Frontal cortex (tissue), 3 donors: ENCODE measurements at regions not wholly inside any gene's neighbourhood (a gene's known extent, or its start where the extent isn't known, plus 50 kb on each side); places are given as distances from the start of the nearest gene placed in this dataset.
A peak's percentile ranks its signal among the peaks of the same experiment; 100 is the strongest.
"Not testable (repeated sequence)": the region's sequence is repeated elsewhere in the genome, so short reads cannot be mapped to it uniquely, and the experiment has no call there.

ENCODE experiments used
- DNase-seq, 2 donors: peaks; one replicate each; pipeline ENCODE4 v3.0.0; 2012; ENCODE audit warnings: low spot score in 2 of 2
- FAIRE-seq: peaks from 2 replicates; lab custom pipeline; 2012; peaks lifted over from hg19 to GRCh38; lab: Jason Lieb, UNC
- donor health status: control.
- donor health status: control.
- donor health status: control.

- DNase-seq: peak in 1 of 2 donors; percentile 38
- FAIRE-seq: no peak
These were observed 366.9 kb downstream of the BRD1 start for GRCh38 chr22:49460592-49461281.

GRCh38 chr22:49460091-49460490, 367.6 kb downstream of the BRD1 start:
- FAIRE-seq (no peak), DNase-seq (no peak)

- FAIRE-seq (no peak), DNase-seq (no peak)
These were observed 369.0 kb downstream of the BRD1 start for GRCh38 chr22:49458708-49459099.

GRCh38 chr22:49457946-49458707, 369.5 kb downstream of the BRD1 start:
- FAIRE-seq (no peak), DNase-seq (no peak)

GRCh38 chr22:49457146-49457545, 370.5 kb downstream of the BRD1 start:
- FAIRE-seq: no peak
- DNase-seq: no peak

GRCh38 chr22:49455595-49455994, 372.1 kb downstream of the BRD1 start:
- DNase-seq (no peak), FAIRE-seq (no peak)

- FAIRE-seq: no peak
- DNase-seq: no peak
These were observed 372.9 kb downstream of the BRD1 start for GRCh38 chr22:49454726-49455125.

GRCh38 chr22:49453771-49454170, 373.9 kb downstream of the BRD1 start:
- FAIRE-seq (no peak), DNase-seq (no peak)

GRCh38 chr22:49453019-49453418, 374.7 kb downstream of the BRD1 start:
- FAIRE-seq, DNase-seq: not testable (repeated sequence)

- FAIRE-seq (no peak), DNase-seq (no peak)
These were observed 375.2 kb downstream of the BRD1 start for GRCh38 chr22:49452362-49452946.

GRCh38 chr22:49451070-49451840, 376.4 kb downstream of the BRD1 start:
- no peak for FAIRE-seq
- DNase-seq: no peak

- no peak for FAIRE-seq
- no peak for DNase-seq
These were observed 377.2 kb downstream of the BRD1 start for GRCh38 chr22:49450498-49450897.

GRCh38 chr22:49449811-49450446, 377.7 kb downstream of the BRD1 start:
- FAIRE-seq (no peak), DNase-seq (no peak)

GRCh38 chr22:49449377-49449776, 378.3 kb downstream of the BRD1 start:
- FAIRE-seq (no peak), DNase-seq (no peak)

GRCh38 chr22:49448526-49448925, 379.1 kb downstream of the BRD1 start:
- peak; percentile 36 for FAIRE-seq
- DNase-seq: peak; percentile 54 to 68

GRCh38 chr22:49447837-49448236, 379.8 kb downstream of the BRD1 start:
- FAIRE-seq: no peak

GRCh38 chr22:49446759-49447710, 380.6 kb downstream of the BRD1 start:
- DNase-seq: no peak
- FAIRE-seq: no peak

More at GRCh38 chr22:49447837-49448236, 379.8 kb downstream of the BRD1 start:
- DNase-seq: no peak

- no peak for FAIRE-seq
- no peak for DNase-seq
These were observed 381.4 kb downstream of the BRD1 start for GRCh38 chr22:49446145-49446758.
